ENCODE measurements at regions not wholly inside any gene's neighbourhood (a gene's known extent, or its start where the extent isn't known, plus 50 kb on each side); places are given as distances from the start of the nearest gene placed in this dataset.

DNA sequence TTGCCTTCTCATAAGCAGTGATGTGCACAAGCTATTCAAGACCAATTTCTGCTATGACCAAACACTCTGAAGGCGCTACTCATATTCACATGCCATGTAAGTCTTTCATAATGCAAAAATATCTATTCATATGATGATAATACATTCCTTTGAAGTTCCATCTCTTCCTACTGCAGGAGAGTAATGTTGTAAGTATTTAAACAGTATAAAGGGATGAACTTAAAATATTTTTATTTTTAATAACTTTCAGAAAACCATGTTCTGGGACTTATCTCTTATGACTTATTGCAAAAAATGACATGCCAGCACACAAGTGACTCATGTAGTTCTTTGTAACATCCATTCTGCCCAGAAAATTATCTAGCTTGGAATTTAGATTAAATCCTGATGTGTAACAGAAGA, 376.4 kb downstream of the KCTD16 start:
- no peak overlapping the region for H3K27ac ChIP-seq
- no peak overlapping the region for H3K4me3 ChIP-seq (ENCODE audit: low read depth, low read length)
- TF ChIP-seq, protein P1, sequence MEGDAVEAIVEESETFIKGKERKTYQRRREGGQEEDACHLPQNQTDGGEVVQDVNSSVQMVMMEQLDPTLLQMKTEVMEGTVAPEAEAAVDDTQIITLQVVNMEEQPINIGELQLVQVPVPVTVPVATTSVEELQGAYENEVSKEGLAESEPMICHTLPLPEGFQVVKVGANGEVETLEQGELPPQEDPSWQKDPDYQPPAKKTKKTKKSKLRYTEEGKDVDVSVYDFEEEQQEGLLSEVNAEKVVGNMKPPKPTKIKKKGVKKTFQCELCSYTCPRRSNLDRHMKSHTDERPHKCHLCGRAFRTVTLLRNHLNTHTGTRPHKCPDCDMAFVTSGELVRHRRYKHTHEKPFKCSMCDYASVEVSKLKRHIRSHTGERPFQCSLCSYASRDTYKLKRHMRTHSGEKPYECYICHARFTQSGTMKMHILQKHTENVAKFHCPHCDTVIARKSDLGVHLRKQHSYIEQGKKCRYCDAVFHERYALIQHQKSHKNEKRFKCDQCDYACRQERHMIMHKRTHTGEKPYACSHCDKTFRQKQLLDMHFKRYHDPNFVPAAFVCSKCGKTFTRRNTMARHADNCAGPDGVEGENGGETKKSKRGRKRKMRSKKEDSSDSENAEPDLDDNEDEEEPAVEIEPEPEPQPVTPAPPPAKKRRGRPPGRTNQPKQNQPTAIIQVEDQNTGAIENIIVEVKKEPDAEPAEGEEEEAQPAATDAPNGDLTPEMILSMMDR (IDR thresholded peaks at IDR 0.05; ENCODE audit: low read depth, low read length, missing control alignments), result no peak
- H3K27me3 ChIP-seq (replicated peaks), result no peaks in the 10 kb centered on the region
- in situ Hi-C loops (cut with HindIII; ENCODE audit: low pct_ligation_motif_present, low sequenced_read_pairs), result no loop called here
- DNase-seq, result no peak
- H3K36me3 ChIP-seq (replicated peaks), result no peaks in the 10 kb centered on the region

DNA sequence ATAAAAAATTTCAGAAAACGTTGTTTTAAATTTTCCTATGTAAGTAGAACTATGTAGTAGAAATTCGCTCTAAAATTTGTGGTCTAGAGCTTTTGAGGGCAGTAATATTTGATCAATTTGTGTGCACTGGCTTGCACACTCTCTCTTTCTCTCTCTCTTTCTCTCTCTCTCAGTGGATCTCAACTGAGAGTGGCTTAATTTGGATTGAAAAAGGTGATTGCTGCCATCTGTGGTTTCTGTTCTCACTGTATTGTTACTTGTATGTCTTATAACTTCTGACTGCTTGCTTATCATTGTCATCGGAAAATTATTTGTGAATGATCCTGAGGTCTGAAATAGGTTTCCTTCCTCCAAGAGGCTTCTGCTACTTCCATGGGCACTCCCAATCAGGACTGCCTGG, 368.2 kb downstream of the KCTD16 start:
- Histone ChIP-seq H3K4me3 (ENCODE audit: low read depth, low read length) (no peak overlapping the region), H3K27ac (no peak overlapping the region), H3K27me3 (replicated peaks) (no peaks in the 10 kb centered on the region), H3K36me3 (replicated peaks) (no peaks in the 10 kb centered on the region)
- in situ Hi-C loops (cut with HindIII; ENCODE audit: low pct_ligation_motif_present, low sequenced_read_pairs), result no loop called here
- TF ChIP-seq, protein P1 (IDR thresholded peaks at IDR 0.05; ENCODE audit: low read depth, low read length, missing control alignments), result no peak
- DNase-seq, result no peak
